HCT116 (cell line): ENCODE measurements at regions not wholly inside any gene's neighbourhood (a gene's known extent, or its start where the extent isn't known, plus 50 kb on each side); places are given as distances from the start of the nearest gene placed in this dataset.

ENCODE experiments used
- ATAC-seq: fragments of 200-7000 bp; cut with Tn5 transposase; 2 replicates; pipeline ENCODE4 v1.9.1; 2020; ENCODE audit warnings: mild to moderate bottlenecking, moderate library complexity
- BruUV-seq: library from RNA; stranded (reverse); fragments of 400-500 nt; replicated peaks from 2 replicates; lab custom pipeline; 2021; lab: Mats Ljungman, UMichigan
- CTCF ChIA-PET: fragments of 300-600 bp; sonication (Branson Sonifier 250); formaldehyde crosslinking; loops from one replicate; lab custom pipeline; 2021; ENCODE audit warnings: antibody characterized with exemption; lab: Charles Lee
- POLR2A ChIA-PET: fragments of 300-600, 350-600 bp; sonication (Branson Sonifier 250); formaldehyde crosslinking; loops from one replicate; lab custom pipeline; 2021; ENCODE audit warnings: antibody characterized with exemption; lab: Charles Lee
- RAD21 ChIA-PET, 2 experiments: fragments of 300-600 bp; sonication (Branson Sonifier 250); formaldehyde crosslinking; loops; one replicate each; lab custom pipeline; 2023; ENCODE audit warnings: low total read pairs in 2 of 2; ENCODE audit not compliant: uncharacterized antibody in 2 of 2, unreplicated experiment in 2 of 2, low non-redundant PET in 1 of 2; lab: Charles Lee
- DNase-seq: peaks from one replicate; pipeline ENCODE4 v3.0.0-alpha.2; 2010; ENCODE audit warnings: low read depth, low spot score
- H2AFZ ChIP-seq: fragments of 200-600 bp; shearing (Covaris generic), sonication (generic); 2 replicates; pipeline ENCODE4 v1.6.1; 2017; ENCODE audit warnings: low read depth, mixed run types, mixed read lengths, antibody characterized with exemption, low read length; ENCODE audit not compliant: poor library complexity, severe bottlenecking
- H3K27ac ChIP-seq: 2 replicates; pipeline ENCODE4 v1.5.1; 2012; ENCODE audit warnings: low read depth, low read length
- H3K27me3 ChIP-seq: fragments of 200-600 bp; sonication (generic); 2 replicates; pipeline ENCODE4 v1.6.1; 2016; ENCODE audit warnings: mixed run types, low read length, mixed read lengths; ENCODE audit not compliant: insufficient read depth
- H3K36me3 ChIP-seq, 2 experiments: fragments of 200-500 bp in 1 of 2; fragments of 200-600 bp in 1 of 2; sonication (Bioruptor generic) in 1 of 2; sonication (generic) in 1 of 2; 2 replicates each; pipeline versions ENCODE4 v1.5.1 to v1.6.1; 2014 to 2016; ENCODE audit warnings: low read length in 2 of 2, inconsistent platforms in 1 of 2, mixed read lengths in 1 of 2, mixed run types in 1 of 2; ENCODE audit not compliant: insufficient read depth in 2 of 2, control insufficient read depth in 1 of 2
- H3K4me1 ChIP-seq, 2 experiments: fragments of 200-600 bp in 1 of 2; sonication (generic) in 1 of 2; 2 replicates each; pipeline versions ENCODE4 v1.5.1 to v1.6.1; 2012 to 2017; ENCODE audit warnings: low read length in 2 of 2, inconsistent platforms in 1 of 2, mild to moderate bottlenecking in 1 of 2, mixed read lengths in 1 of 2, mixed run types in 1 of 2, moderate library complexity in 1 of 2; ENCODE audit not compliant: insufficient read depth in 2 of 2, control insufficient read depth in 1 of 2
- H3K4me2 ChIP-seq: fragments of 200-600 bp; sonication (generic); 2 replicates; pipeline ENCODE4 v1.6.1; 2017; ENCODE audit warnings: mixed run types, low read length, mixed read lengths
- H3K4me3 ChIP-seq, 2 experiments: fragments of 200-600 bp in 1 of 2; sonication (generic) in 1 of 2; replicated peaks in 1 of 2; 2 replicates each; pipeline ENCODE4 v1.5.1; 2011 to 2016; ENCODE audit warnings: low read length in 2 of 2, control low read depth in 1 of 2, low read depth in 1 of 2, mild to moderate bottlenecking in 1 of 2, mixed read lengths in 1 of 2, mixed run types in 1 of 2
- H3K79me2 ChIP-seq: fragments of 200-600 bp; sonication (generic); 2 replicates; pipeline ENCODE4 v1.6.1; 2017; ENCODE audit warnings: mild to moderate bottlenecking, mixed run types, low read length, moderate library complexity, mixed read lengths; ENCODE audit not compliant: insufficient read depth
- H3K9ac ChIP-seq: fragments of 200-600 bp; sonication (generic); 2 replicates; pipeline ENCODE4 v1.6.1; 2016; ENCODE audit warnings: low read length, mixed read lengths
- H3K9me2 ChIP-seq: fragments of 200-600 bp; sonication (generic), shearing (Covaris generic); 2 replicates; pipeline ENCODE4 v1.6.1; 2017; ENCODE audit warnings: mixed run types, mild to moderate bottlenecking, moderate library complexity; ENCODE audit not compliant: insufficient read depth
- H3K9me3 ChIP-seq, 2 experiments: fragments of 200-500 bp in 1 of 2; fragments of 200-600 bp in 1 of 2; sonication (Bioruptor generic) in 1 of 2; sonication (generic) in 1 of 2; 2 replicates each; pipeline ENCODE4 v1.6.1; 2014 to 2017; ENCODE audit warnings: low read length in 2 of 2, mixed read lengths in 2 of 2, inconsistent platforms in 1 of 2, low read depth in 1 of 2, mild to moderate bottlenecking in 1 of 2, mixed run types in 1 of 2, moderate library complexity in 1 of 2; ENCODE audit not compliant: control insufficient read depth in 1 of 2, insufficient read depth in 1 of 2
- H4K20me1 ChIP-seq: fragments of 200-600 bp; sonication (generic), shearing (Covaris generic); 2 replicates; pipeline ENCODE4 v1.6.1; 2017; ENCODE audit warnings: mixed run types, mild to moderate bottlenecking, moderate library complexity; ENCODE audit not compliant: insufficient read depth
- ATF3 ChIP-seq: IDR thresholded peaks from 2 replicates; pipeline ENCODE4 v1.6.1; 2012
- EGR1 ChIP-seq: IDR thresholded peaks from 2 replicates; pipeline ENCODE4 v1.6.1; 2012; ENCODE audit warnings: low read depth
- ELF1 ChIP-seq: IDR thresholded peaks from 2 replicates; pipeline ENCODE4 v1.6.1; 2012; ENCODE audit warnings: low read depth, borderline replicate concordance
- EZH2phosphoT487 ChIP-seq: fragments of 200-600 bp; IDR thresholded peaks from 2 replicates; pipeline ENCODE4 v1.6.1; 2018; ENCODE audit warnings: antibody characterized with exemption, borderline replicate concordance
- FOSL1 ChIP-seq: IDR thresholded peaks from 2 replicates; pipeline ENCODE4 v1.6.1; 2012; ENCODE audit warnings: low read depth
- JUND ChIP-seq: IDR thresholded peaks from 2 replicates; pipeline ENCODE4 v1.6.1; 2012
- POLR2AphosphoS5 ChIP-seq: IDR thresholded peaks from 2 replicates; pipeline ENCODE4 v1.6.1; 2011; ENCODE audit warnings: mild to moderate bottlenecking, low read depth, low read length, moderate library complexity
- SIN3A ChIP-seq: IDR thresholded peaks from 2 replicates; pipeline ENCODE4 v1.6.1; 2012; ENCODE audit warnings: low read depth
- SP1 ChIP-seq: IDR thresholded peaks from 2 replicates; pipeline ENCODE4 v1.6.1; 2012; ENCODE audit warnings: low read depth
- SRF ChIP-seq: IDR thresholded peaks from 2 replicates; pipeline ENCODE4 v1.6.1; 2012; ENCODE audit warnings: low read depth
- TCF7L2 ChIP-seq: IDR thresholded peaks from 2 replicates; pipeline ENCODE4 v1.7.0; 2011; ENCODE audit warnings: borderline replicate concordance, inconsistent platforms; ENCODE audit not compliant: insufficient read depth, insufficient read length; ENCODE audit errors: extremely low read depth
- YY1 ChIP-seq: IDR thresholded peaks from 2 replicates; pipeline ENCODE4 v1.6.1; 2011; ENCODE audit warnings: low read length, low read depth, moderate library complexity, mild to moderate bottlenecking; ENCODE audit not compliant: insufficient replicate concordance; ENCODE audit errors: extremely low read depth
- ZBTB33 ChIP-seq: IDR thresholded peaks from 2 replicates; pipeline ENCODE4 v1.6.1; 2011; ENCODE audit warnings: mild to moderate bottlenecking, low read length, moderate library complexity; ENCODE audit not compliant: insufficient replicate concordance; ENCODE audit errors: extremely low read depth
- ZFX ChIP-seq: fragments of 450-650 bp; IDR thresholded peaks from 2 replicates; pipeline ENCODE4 v1.6.1; 2017
- ZNF274 ChIP-seq: fragments of 200-500 bp; sonication (Bioruptor generic); IDR thresholded peaks from 2 replicates; pipeline ENCODE4 v1.6.1; 2014; ENCODE audit warnings: mild to moderate bottlenecking, low read depth, low read length, inconsistent platforms
- intact Hi-C: fragments of 100-400 bp; cut with micrococcal nuclease; formaldehyde crosslinking; loops from 2 replicates; pipeline ENCODE4 v1.10.0; 2022
- TF ChIP-seq, protein P1 (sequence below): IDR thresholded peaks from 2 replicates; pipeline ENCODE4 v1.6.1; 2012

- Histone ChIP-seq H3K27ac (no peak overlapping the region), H2AFZ (no peak overlapping the region), H3K4me3 (no peak overlapping the region), H4K20me1 (no peaks in the 10 kb centered on the region)
- CTCF ChIA-PET: interaction anchor here (1.5 kb wide), 1 partner anchor 389 kb away, joined by 3 read pairs; no protein-coding TSS in a partner anchor
- no TSS peak for BruUV-seq
- no peak for TF ChIP-seq SIN3A
- no peak for TF ChIP-seq ZBTB33
- TF ChIP-seq ELF1: no peak
- no peak for TF ChIP-seq SP1
- no peak for TF ChIP-seq ZFX
- TF ChIP-seq, protein P1, sequence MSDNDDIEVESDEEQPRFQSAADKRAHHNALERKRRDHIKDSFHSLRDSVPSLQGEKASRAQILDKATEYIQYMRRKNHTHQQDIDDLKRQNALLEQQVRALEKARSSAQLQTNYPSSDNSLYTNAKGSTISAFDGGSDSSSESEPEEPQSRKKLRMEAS: no peak
- TF ChIP-seq ZNF274: no peak
- no peak for TF ChIP-seq JUND
- no peak for TF ChIP-seq SRF
- no peak for TF ChIP-seq EGR1
- no peak for TF ChIP-seq TCF7L2
- TF ChIP-seq ATF3: no peak
- no peak for TF ChIP-seq YY1
- TF ChIP-seq EZH2phosphoT487: no peak
- no peak for TF ChIP-seq POLR2AphosphoS5
- no peak for TF ChIP-seq FOSL1
- TF ChIP-seq, all 23 proteins: peak for 0
- Histone ChIP-seq H3K79me2 (no peaks in the 10 kb centered on the region), H3K4me1 (no peaks in the 10 kb centered on the region), H3K9me3 (no peaks in the 10 kb centered on the region), H3K36me3 (no peaks in the 10 kb centered on the region), H3K9me2 (no peaks in the 10 kb centered on the region), H3K27me3 (no peaks in the 10 kb centered on the region), H3K4me2 (no peak overlapping the region), H3K9ac (no peak overlapping the region)
- intact Hi-C loops: no loop called here
- DNase-seq (no peak), ATAC-seq (no peak)
- ChIA-PET POLR2A (no interaction called here), RAD21 (no interaction called here)
Measured at GRCh38 chr12:91357381-91357780, 174.8 kb upstream of the DCN start.
